Aorta (tissue), 5 donors: ENCODE measurements at regions not wholly inside any gene's neighbourhood (a gene's known extent, or its start where the extent isn't known, plus 50 kb on each side); places are given as distances from the start of the nearest gene placed in this dataset.
"Not testable (repeated sequence)": the region's sequence is repeated elsewhere in the genome, so short reads cannot be mapped to it uniquely, and the experiment has no call there.

Source experiments
- ATAC-seq: fragments of 200-7000 bp; cut with Tn5 transposase; one replicate; pipeline ENCODE4 v1.9.1; 2022; ENCODE audit warnings: moderate library complexity; ENCODE audit not compliant: low FRiP score
- DNase-seq, 2 donors: peaks; one replicate each; pipeline ENCODE4 v3.0.0-alpha.2; 2020
- H3K27ac ChIP-seq, 2 donors: one replicate each; pipeline ENCODE4 v1.5.1; 2013; ENCODE audit warnings: low read length in 2 of 2, mild to moderate bottlenecking in 2 of 2, moderate library complexity in 2 of 2, control low read depth in 1 of 2, inconsistent platforms in 1 of 2, low read depth in 1 of 2
- H3K27me3 ChIP-seq, 2 donors: one replicate each; pipeline ENCODE4 v1.6.1; 2013; ENCODE audit warnings: control low read depth in 1 of 2, low read length in 1 of 2, mild to moderate bottlenecking in 1 of 2, moderate library complexity in 1 of 2; ENCODE audit not compliant: insufficient read depth in 2 of 2, control insufficient read depth in 1 of 2
- H3K36me3 ChIP-seq, 2 donors: one replicate each; pipeline ENCODE4 v1.6.1; 2013; ENCODE audit warnings: control low read depth in 1 of 2, low read length in 1 of 2, mild to moderate bottlenecking in 1 of 2; ENCODE audit not compliant: insufficient read depth in 2 of 2, control insufficient read depth in 1 of 2
- H3K4me1 ChIP-seq, 2 donors: one replicate each; pipeline ENCODE4 v1.6.1; 2013; ENCODE audit warnings: low read length in 2 of 2, control low read depth in 1 of 2, mild to moderate bottlenecking in 1 of 2, moderate library complexity in 1 of 2; ENCODE audit not compliant: insufficient read depth in 2 of 2, control insufficient read depth in 1 of 2
- H3K4me3 ChIP-seq, 2 donors: one replicate each; pipeline ENCODE4 v1.5.1; 2013; ENCODE audit warnings: low read length in 2 of 2, control low read depth in 1 of 2, mild to moderate bottlenecking in 1 of 2
- H3K9me3 ChIP-seq: one replicate; pipeline ENCODE4 v1.6.1; 2013; ENCODE audit warnings: mild to moderate bottlenecking, low read length; ENCODE audit not compliant: control insufficient read depth
- WGBS, 2 donors: extraction: QIAGEN DNeasy Blood & Tissue Kit; methylation state at CpG; one replicate each; pipeline ENCODE4 v1.1.7; 2013; 5-methylcytosine and 5-hydroxymethylcytosine counted together
- intact Hi-C, 2 donors: fragments of 100-400 bp; cut with DNase I; formaldehyde crosslinking; loops; one replicate each; pipeline versions ENCODE4 v1.14.2 to v1.15.0; 2022
- donor health status: healthy with polysubstance abuse.
- donor health status: Bipolar disorder and iron deficiency.
- donor health status: DM: no; HTN: no; CAD: no.
- donor health status: DM: no; HTN: no; CAD: no.
- donor health status: DM: yes; HTN: yes; CAD: no.

DNA sequence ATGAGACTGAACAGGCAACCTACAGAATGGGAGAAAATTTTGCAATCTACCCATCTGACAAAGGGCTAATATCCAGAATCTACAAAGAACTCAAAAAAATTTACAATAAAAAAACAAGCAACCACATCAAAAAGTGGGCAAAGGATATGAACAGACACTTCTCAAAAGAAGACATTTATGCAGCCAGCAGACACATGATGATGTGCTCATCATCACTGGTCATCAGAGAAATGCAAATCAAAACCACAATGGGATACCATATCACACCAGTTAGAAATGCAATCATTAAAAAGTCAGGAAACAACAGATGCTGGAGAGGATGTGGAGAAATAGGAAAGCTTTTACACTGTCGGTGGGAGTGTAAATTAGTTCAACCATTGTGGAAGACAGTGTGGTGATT is 51.7 kb upstream of the PAXBP1 start:
- DNase-seq, ATAC-seq, H3K27ac ChIP-seq, H3K36me3 ChIP-seq, H3K27me3 ChIP-seq, H3K4me3 ChIP-seq, H3K4me1 ChIP-seq, H3K9me3 ChIP-seq: not testable (repeated sequence)
- intact Hi-C loops: loop anchor here in 1 of 2 donors (5.0 kb wide), 1 partner anchor 51 kb away; the partner anchor contains the start of gene PAXBP1
- 94 to 100% methylated on average over 1 of the region's 1 CpG for WGBS, 2 donors

- no peaks in the 10 kb centered on the region for H3K27me3 ChIP-seq
- intact Hi-C loops: loop anchor here in 1 of 2 donors (5.0 kb wide), 2 partner anchors 53 to 168 kb away; partner anchors contain the start of gene PAXBP1
- no peak for ATAC-seq
- H3K27ac ChIP-seq: no peak overlapping the region
- H3K4me1 ChIP-seq: no peaks in the 10 kb centered on the region
- no peak overlapping the region for H3K4me3 ChIP-seq
- WGBS, 2 donors: 88 to 92% methylated on average over 1 of the region's 1 CpG
- no peaks in the 10 kb centered on the region for H3K9me3 ChIP-seq
- DNase-seq: no peak
- no peaks in the 10 kb centered on the region for H3K36me3 ChIP-seq
Observed at GRCh38 chr21:32824950-32825349, 53.4 kb upstream of the PAXBP1 start.

GRCh38 chr21:32826329-32827167 is 55.0 kb upstream of the PAXBP1 start:
- no peak for ATAC-seq
- no peak for DNase-seq
- Histone ChIP-seq H3K27me3 (no peaks in the 10 kb centered on the region), H3K4me1 (no peaks in the 10 kb centered on the region), H3K36me3 (no peaks in the 10 kb centered on the region), H3K4me3 (no peak overlapping the region), H3K27ac (no peak overlapping the region), H3K9me3 (no peaks in the 10 kb centered on the region)
- intact Hi-C loops: loop anchor here in 1 of 2 donors (5.0 kb wide), 1 partner anchor 169 kb away; no protein-coding TSS in a partner anchor
- 53 to 61% methylated on average over 9 of the region's 9 CpGs for WGBS, 2 donors

DNA sequence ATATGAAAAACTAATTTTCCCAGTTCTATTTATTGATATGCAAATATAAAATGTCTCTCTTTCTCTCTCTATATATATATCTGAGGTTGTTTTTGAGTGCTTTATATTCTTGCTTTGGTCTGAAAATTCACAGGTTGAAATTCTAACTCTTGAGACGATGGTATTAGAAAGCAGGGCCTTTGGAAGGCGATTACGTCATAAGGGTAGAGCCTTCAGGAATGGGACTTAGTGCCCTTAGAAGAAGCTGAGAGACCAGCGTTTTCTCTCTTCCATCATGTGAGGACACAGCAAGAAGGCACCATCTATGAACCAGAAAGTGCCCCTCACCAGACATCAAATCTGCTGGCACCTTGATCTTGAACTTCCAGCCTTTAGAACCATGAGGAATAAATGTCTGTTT is 57.4 kb upstream of the PAXBP1 start:
- Histone ChIP-seq H3K4me1 (no peaks in the 10 kb centered on the region), H3K27me3 (peaks cover 0 to 3% of the 10 kb centered on the region in 2 donors), H3K27ac (no peak overlapping the region), H3K36me3 (no peaks in the 10 kb centered on the region), H3K4me3 (no peak overlapping the region), H3K9me3 (no peaks in the 10 kb centered on the region)
- no peak for DNase-seq
- WGBS, 2 donors: 66 to 68% methylated on average over 4 of the region's 4 CpGs
- intact Hi-C loops: loop anchor here in 1 of 2 donors (5.0 kb wide), 1 partner anchor 172 kb away; no protein-coding TSS in a partner anchor
- no peak for ATAC-seq

- intact Hi-C loops: loop anchor here in 1 of 2 donors (5.0 kb wide), 1 partner anchor 172 kb away; no protein-coding TSS in a partner anchor
- ATAC-seq (no peak), DNase-seq (no peak)
- no peak overlapping the region for H3K27ac ChIP-seq
- no peaks in the 10 kb centered on the region for H3K4me1 ChIP-seq
- H3K9me3 ChIP-seq: no peaks in the 10 kb centered on the region
- H3K4me3 ChIP-seq: no peak overlapping the region
- H3K27me3 ChIP-seq: peaks cover 0 to 3% of the 10 kb centered on the region in 2 donors
- WGBS, 2 donors: 97 to 100% methylated on average over 2 of the region's 2 CpGs
- H3K36me3 ChIP-seq: no peaks in the 10 kb centered on the region
Observed at GRCh38 chr21:32829504-32829903, 57.9 kb upstream of the PAXBP1 start.

DNA sequence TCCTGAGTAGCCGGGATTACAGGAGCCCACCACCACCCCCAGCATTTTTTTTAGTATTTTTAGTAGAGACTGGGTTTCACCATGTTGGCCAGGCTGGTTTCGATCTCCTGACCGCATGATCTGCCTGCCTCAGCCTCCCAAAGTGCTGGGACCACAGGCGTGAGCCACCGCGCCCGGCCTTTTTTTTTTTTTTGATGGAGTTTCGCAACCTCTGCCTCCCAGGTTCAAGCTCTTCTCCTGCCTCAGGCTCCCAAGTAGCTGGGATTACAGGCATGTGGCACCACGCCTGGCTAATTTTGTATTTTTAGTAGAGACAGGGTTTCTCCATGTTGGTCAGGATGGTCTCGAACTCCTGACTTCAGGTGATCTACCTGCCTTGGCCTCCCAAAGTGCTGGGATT is 60.2 kb upstream of the PAXBP1 start:
- WGBS, 2 donors: 89 to 91% methylated on average over 10 of the region's 10 CpGs
- intact Hi-C loops: loop anchor here (5.0 kb wide), 1 partner anchor 366 kb away; no protein-coding TSS in a partner anchor
- ATAC-seq: not testable (repeated sequence)

GRCh38 chr21:32834211-32834915 is 62.8 kb upstream of the PAXBP1 start:
- no peak for DNase-seq

More for the DNA sequence above, 60.2 kb upstream of the PAXBP1 start:
- not testable (repeated sequence) for H3K9me3 ChIP-seq, H3K36me3 ChIP-seq, DNase-seq, H3K4me3 ChIP-seq, H3K27ac ChIP-seq, H3K4me1 ChIP-seq, H3K27me3 ChIP-seq

DNA sequence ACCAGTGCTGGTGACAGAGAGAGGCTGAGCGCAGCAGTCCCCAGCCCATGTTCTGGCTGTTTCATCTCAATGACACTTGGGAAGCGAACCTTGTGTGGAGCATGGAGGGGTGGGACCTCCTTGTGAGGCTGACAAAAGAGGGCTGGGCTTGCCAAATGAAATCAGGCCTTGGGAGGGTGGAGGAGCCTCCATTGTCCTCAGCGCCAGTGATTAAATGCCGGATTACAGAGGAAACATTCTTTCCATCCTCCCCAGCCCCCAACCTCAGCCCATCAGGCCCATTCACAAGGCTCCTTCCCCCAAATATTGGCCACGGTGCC is 63.3 kb upstream of the PAXBP1 start:
- H3K27ac ChIP-seq: no peak overlapping the region
- no peaks in the 10 kb centered on the region for H3K36me3 ChIP-seq
- WGBS, 2 donors: 65 to 71% methylated on average over 5 of the region's 5 CpGs
- H3K9me3 ChIP-seq: peaks cover 7% of the 10 kb centered on the region
- H3K4me1 ChIP-seq: no peaks in the 10 kb centered on the region
- ATAC-seq (no peak), DNase-seq (no peak)
- H3K27me3 ChIP-seq: peaks cover 0 to 3% of the 10 kb centered on the region in 2 donors
- H3K4me3 ChIP-seq: no peak overlapping the region
- intact Hi-C loops: loop anchor here (5.0 kb wide), 1 partner anchor 362 kb away; no protein-coding TSS in a partner anchor

More at GRCh38 chr21:32834211-32834915, 62.8 kb upstream of the PAXBP1 start:
- intact Hi-C loops: loop anchor here (5.0 kb wide), 1 partner anchor 363 kb away; no protein-coding TSS in a partner anchor
- 58 to 64% methylated on average over 7 of the region's 7 CpGs for WGBS, 2 donors
- Histone ChIP-seq H3K27me3 (peaks cover 0 to 3% of the 10 kb centered on the region in 2 donors), H3K4me3 (no peak overlapping the region), H3K27ac (no peak overlapping the region), H3K36me3 (no peaks in the 10 kb centered on the region), H3K4me1 (no peaks in the 10 kb centered on the region), H3K9me3 (peaks cover 7% of the 10 kb centered on the region)
- ATAC-seq: no peak
